ENCODE measurements at regions not wholly inside any gene's neighbourhood (a gene's known extent, or its start where the extent isn't known, plus 50 kb on each side); places are given as distances from the start of the nearest gene placed in this dataset.

DNA sequence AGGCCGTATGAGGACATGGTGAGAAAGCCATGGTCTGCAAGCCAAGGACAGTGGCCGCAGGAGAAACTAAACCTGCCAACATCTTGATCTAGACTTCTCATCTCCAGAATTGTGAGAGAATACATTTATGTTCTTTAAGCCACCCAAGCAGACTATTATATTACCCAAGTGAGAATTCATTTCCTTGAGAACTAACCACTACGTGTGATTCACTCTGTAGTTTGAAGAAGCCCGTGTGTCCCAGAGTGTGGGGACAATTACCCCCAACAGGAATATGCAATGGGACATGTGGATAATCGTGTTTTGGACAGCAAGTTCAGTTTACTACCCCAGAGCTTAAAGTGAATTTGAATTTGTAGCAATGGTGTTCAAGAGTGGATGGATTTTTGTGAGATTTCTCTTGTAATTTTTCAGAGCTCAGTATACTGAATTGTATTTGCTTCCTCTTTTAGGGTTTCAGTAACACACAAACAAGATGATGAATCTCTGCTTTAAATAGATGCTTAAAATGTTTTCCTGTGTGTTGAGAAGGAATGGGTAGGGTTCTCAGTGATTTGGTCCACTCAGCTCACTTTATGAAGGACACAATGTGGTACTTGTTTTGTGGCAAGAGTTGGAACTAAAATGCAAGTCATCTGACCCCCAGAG lies 100.0 kb upstream of the ARHGAP20 start:
- TF ChIP-seq POLR2A (IDR thresholded peaks at IDR 0.05) = no peak
- TF ChIP-seq, protein P1, sequence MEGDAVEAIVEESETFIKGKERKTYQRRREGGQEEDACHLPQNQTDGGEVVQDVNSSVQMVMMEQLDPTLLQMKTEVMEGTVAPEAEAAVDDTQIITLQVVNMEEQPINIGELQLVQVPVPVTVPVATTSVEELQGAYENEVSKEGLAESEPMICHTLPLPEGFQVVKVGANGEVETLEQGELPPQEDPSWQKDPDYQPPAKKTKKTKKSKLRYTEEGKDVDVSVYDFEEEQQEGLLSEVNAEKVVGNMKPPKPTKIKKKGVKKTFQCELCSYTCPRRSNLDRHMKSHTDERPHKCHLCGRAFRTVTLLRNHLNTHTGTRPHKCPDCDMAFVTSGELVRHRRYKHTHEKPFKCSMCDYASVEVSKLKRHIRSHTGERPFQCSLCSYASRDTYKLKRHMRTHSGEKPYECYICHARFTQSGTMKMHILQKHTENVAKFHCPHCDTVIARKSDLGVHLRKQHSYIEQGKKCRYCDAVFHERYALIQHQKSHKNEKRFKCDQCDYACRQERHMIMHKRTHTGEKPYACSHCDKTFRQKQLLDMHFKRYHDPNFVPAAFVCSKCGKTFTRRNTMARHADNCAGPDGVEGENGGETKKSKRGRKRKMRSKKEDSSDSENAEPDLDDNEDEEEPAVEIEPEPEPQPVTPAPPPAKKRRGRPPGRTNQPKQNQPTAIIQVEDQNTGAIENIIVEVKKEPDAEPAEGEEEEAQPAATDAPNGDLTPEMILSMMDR (IDR thresholded peaks at IDR 0.05) = no peak

Measured in thyroid gland (tissue), 4 donors.